DOHH2 (cell line): ENCODE measurements at regions not wholly inside any gene's neighbourhood (a gene's known extent, or its start where the extent isn't known, plus 50 kb on each side); places are given as distances from the start of the nearest gene placed in this dataset.

Source experiments
- EZH2phosphoT487 ChIP-seq: fragments of 200-600 bp; sonication (generic); IDR thresholded peaks from 2 replicates; pipeline ENCODE4 v1.6.1; 2017; ENCODE audit warnings: borderline replicate concordance, mild to moderate bottlenecking, antibody characterized with exemption, low read length, moderate library complexity, mixed read lengths
- TF ChIP-seq, protein P1 (sequence below): fragments of 200-600 bp; sonication (generic); IDR thresholded peaks from one replicate; pipeline ENCODE4 v1.5.1; 2014; ENCODE audit warnings: antibody characterized with exemption, mild to moderate bottlenecking, low read depth, low read length; ENCODE audit not compliant: poor library complexity, severe bottlenecking

DNA sequence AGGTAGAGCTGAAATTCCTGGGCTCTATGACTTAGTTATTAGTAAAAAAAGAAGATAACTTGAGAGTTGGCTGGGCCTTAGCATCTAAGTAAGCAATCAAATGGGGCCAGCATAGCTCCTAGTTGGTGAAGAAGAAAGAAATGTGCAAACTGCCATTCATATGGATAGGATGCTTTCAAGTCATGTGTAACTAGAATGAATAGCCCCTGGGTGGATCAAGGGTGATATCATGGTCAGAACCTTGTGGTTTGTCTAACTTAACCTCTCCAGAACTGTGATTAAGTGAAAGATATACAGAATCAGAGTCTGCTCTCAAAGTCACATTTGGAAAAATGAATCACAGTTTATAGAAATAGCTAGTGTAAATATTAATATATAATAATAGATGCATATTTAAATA is 198.7 kb upstream of the DTNA start:
- TF ChIP-seq, protein P1, sequence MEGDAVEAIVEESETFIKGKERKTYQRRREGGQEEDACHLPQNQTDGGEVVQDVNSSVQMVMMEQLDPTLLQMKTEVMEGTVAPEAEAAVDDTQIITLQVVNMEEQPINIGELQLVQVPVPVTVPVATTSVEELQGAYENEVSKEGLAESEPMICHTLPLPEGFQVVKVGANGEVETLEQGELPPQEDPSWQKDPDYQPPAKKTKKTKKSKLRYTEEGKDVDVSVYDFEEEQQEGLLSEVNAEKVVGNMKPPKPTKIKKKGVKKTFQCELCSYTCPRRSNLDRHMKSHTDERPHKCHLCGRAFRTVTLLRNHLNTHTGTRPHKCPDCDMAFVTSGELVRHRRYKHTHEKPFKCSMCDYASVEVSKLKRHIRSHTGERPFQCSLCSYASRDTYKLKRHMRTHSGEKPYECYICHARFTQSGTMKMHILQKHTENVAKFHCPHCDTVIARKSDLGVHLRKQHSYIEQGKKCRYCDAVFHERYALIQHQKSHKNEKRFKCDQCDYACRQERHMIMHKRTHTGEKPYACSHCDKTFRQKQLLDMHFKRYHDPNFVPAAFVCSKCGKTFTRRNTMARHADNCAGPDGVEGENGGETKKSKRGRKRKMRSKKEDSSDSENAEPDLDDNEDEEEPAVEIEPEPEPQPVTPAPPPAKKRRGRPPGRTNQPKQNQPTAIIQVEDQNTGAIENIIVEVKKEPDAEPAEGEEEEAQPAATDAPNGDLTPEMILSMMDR: no peak
- TF ChIP-seq EZH2phosphoT487: no peak
